ENCODE measurements at regions not wholly inside any gene's neighbourhood (a gene's known extent, or its start where the extent isn't known, plus 50 kb on each side); places are given as distances from the start of the nearest gene placed in this dataset.

DNA sequence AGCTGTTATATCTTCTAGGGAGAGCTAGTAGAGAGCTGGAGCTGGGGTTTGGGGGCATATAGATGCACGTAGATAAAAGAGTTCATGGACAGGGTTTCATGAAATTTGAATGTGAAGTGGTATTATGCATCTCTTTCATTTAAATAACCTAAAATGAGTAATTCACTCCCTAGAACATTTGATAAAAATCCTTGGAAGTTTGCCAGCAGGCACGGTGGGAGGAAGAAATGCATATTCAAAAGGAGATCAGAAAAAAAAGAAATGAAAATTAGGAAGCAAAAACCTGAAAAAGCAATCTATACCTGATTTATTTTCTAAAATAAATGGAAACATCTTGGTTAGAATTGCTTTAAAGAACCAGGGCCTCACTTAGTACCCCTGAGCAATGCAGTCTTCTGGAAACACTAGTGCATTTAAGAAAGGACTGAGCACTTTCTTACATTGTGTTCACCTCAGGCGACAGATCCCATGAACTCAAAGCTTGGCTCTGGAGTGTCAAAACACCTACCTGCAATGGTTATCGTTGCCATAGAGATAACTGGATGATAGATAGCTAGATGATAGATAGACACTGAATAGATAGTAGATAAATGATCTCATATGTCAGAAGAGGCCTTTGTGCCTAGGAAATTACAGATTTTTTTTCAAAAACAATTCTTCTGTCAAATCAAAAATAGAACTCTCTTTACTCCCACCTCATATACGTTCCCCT, 458.6 kb upstream of the THRB start:
- Histone ChIP-seq H3K4me3 (ENCODE audit: low read depth, low read length) (no peak overlapping the region), H3K36me3 (ENCODE audit: insufficient read depth) (no peaks in the 10 kb centered on the region), H3K4me1 (ENCODE audit: insufficient read depth) (no peaks in the 10 kb centered on the region), H3K27ac (ENCODE audit: low read depth) (no peak overlapping the region)
- WGBS, result 69% methylated on average over 5 of the region's 5 CpGs
- no peak for DNase-seq (ENCODE audit: extremely low spot score)

DNA sequence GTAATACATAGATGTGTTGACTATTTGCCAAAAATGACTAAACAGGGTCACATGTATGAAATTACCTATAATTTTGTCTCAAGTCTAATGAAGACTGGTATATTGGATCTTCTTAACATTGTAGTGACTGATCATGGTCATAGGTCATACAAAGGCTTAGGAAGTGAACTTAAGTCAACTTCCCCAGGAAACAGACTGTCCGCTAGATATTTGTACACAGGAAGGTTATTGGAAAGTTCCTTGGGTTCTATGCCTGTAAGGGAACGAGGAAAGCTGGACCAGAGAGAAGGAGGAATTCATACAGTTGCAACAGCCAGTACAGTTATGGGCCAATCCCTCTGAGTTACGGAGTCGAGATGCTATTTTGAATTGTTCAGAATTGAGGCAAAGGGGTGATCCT, 462.0 kb upstream of the THRB start:
- no peak overlapping the region for H3K27ac ChIP-seq (ENCODE audit: low read depth)
- H3K4me1 ChIP-seq (ENCODE audit: insufficient read depth), result no peaks in the 10 kb centered on the region
- DNase-seq (ENCODE audit: extremely low spot score), result no peak
- H3K36me3 ChIP-seq (ENCODE audit: insufficient read depth), result no peaks in the 10 kb centered on the region
- no peak overlapping the region for H3K4me3 ChIP-seq (ENCODE audit: low read depth, low read length)
- 85% methylated on average over 4 of the region's 4 CpGs for WGBS

DNA sequence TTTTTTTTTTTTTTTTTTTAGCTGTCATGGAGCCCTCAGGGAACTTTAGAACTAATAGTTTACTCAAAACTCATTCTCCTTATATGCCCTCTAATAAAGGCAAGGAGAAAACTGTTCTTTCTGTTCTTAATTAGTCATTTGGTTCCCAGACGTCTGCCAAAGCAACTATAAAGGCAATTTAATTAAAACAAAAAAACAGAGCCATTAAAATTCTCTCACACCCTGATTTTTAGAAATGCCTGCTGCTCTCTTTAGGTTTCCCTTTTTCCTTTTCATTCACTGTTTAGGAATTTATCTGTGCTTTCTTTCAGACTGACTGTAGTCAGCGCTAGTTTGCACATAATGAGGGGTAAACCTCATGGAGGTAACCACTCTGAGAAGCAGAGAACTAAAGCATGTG, 463.6 kb upstream of the THRB start:
- WGBS, result 72% methylated on average over 2 of the region's 2 CpGs
- no peak overlapping the region for H3K27ac ChIP-seq (ENCODE audit: low read depth)
- no peaks in the 10 kb centered on the region for H3K36me3 ChIP-seq (ENCODE audit: insufficient read depth)
- DNase-seq (ENCODE audit: extremely low spot score), result no peak
- no peak overlapping the region for H3K4me3 ChIP-seq (ENCODE audit: low read depth, low read length)
- H3K4me1 ChIP-seq (ENCODE audit: insufficient read depth), result no peaks in the 10 kb centered on the region

DNA sequence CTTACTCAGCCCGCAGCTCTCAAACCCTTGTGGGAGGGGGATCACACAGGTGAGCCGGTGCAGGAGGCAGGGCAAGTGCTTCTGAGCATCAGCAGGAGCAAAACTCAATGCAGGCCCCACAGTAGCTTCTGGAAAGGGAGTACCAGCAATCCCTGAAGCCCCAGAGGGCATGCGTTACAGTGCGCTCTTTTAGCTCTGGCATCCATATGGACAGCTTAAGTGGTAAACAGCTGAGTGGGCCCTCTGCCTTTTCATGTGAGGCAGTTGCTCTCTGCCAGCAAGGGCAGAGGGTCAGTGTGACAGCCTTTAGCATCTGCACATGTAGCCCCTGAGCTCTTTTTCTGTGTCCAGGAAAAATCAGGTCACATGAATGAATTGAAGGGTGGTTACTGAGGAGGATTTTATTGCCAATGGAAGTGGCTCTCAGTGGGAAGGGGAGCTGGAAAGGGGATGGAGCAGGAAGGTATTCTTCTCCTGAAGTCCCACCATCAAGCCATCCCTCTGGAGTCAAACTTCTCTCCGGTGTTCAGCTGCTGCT, 464.3 kb upstream of the THRB start:
- WGBS, result 96% methylated on average over 5 of the region's 5 CpGs
- no peaks in the 10 kb centered on the region for H3K4me1 ChIP-seq (ENCODE audit: insufficient read depth)
- no peak for DNase-seq (ENCODE audit: extremely low spot score)

GRCh38 chr3:24963762-24964625, 464.1 kb upstream of the RARB start:
- DNase-seq (ENCODE audit: extremely low spot score), result no peak
- Histone ChIP-seq H3K36me3 (ENCODE audit: insufficient read depth) (no peaks in the 10 kb centered on the region), H3K4me1 (ENCODE audit: insufficient read depth) (no peaks in the 10 kb centered on the region), H3K27ac (ENCODE audit: low read depth) (no peak overlapping the region), H3K4me3 (ENCODE audit: low read depth, low read length) (no peak overlapping the region)
- 62% methylated on average over 2 of the region's 2 CpGs for whole genome bisulfite sequencing

More for the DNA sequence above, 464.3 kb upstream of the THRB start:
- Histone ChIP-seq H3K27ac (ENCODE audit: low read depth) (no peak overlapping the region), H3K36me3 (ENCODE audit: insufficient read depth) (no peaks in the 10 kb centered on the region), H3K4me3 (ENCODE audit: low read depth, low read length) (no peak overlapping the region)

- DNase-seq (ENCODE audit: extremely low spot score), result no peak
- no peak overlapping the region for H3K4me3 ChIP-seq (ENCODE audit: low read depth, low read length)
- WGBS, result 77% methylated on average over 2 of the region's 2 CpGs
- no peaks in the 10 kb centered on the region for H3K4me1 ChIP-seq (ENCODE audit: insufficient read depth)
- no peaks in the 10 kb centered on the region for H3K36me3 ChIP-seq (ENCODE audit: insufficient read depth)
- H3K27ac ChIP-seq (ENCODE audit: low read depth), result no peak overlapping the region
Observed at GRCh38 chr3:24965706-24966385, 462.2 kb upstream of the RARB start.

- no peak for DNase-seq (ENCODE audit: extremely low spot score)
- WGBS, result 93% methylated on average over 1 of the region's 1 CpG
- H3K4me3 ChIP-seq (ENCODE audit: low read depth, low read length), result no peak overlapping the region
- H3K27ac ChIP-seq (ENCODE audit: low read depth), result peak overlapping the region; percentile 23
- H3K4me1 ChIP-seq (ENCODE audit: insufficient read depth), result no peaks in the 10 kb centered on the region
- no peaks in the 10 kb centered on the region for H3K36me3 ChIP-seq (ENCODE audit: insufficient read depth)
Observed at GRCh38 chr3:24968036-24968435, 460.0 kb upstream of the RARB start.

GRCh38 chr3:24972491-24972890, 455.6 kb upstream of the RARB start:
- Histone ChIP-seq H3K36me3 (ENCODE audit: insufficient read depth) (no peaks in the 10 kb centered on the region), H3K27ac (ENCODE audit: low read depth) (no peak overlapping the region), H3K4me3 (ENCODE audit: low read depth, low read length) (no peak overlapping the region), H3K4me1 (ENCODE audit: insufficient read depth) (no peaks in the 10 kb centered on the region)
- WGBS, result 79% methylated on average over 1 of the region's 1 CpG
- no peak for DNase-seq (ENCODE audit: extremely low spot score)

GRCh38 chr3:24981309-24981708, 446.8 kb upstream of the RARB start:
- no peak for DNase-seq (ENCODE audit: extremely low spot score)
- Histone ChIP-seq H3K4me1 (ENCODE audit: insufficient read depth) (peaks cover 2% of the 10 kb centered on the region), H3K4me3 (ENCODE audit: low read depth, low read length) (no peak overlapping the region), H3K36me3 (ENCODE audit: insufficient read depth) (no peaks in the 10 kb centered on the region), H3K27ac (ENCODE audit: low read depth) (no peak overlapping the region)
- WGBS, result 89% methylated on average over 5 of the region's 5 CpGs

- no peaks in the 10 kb centered on the region for H3K36me3 ChIP-seq (ENCODE audit: insufficient read depth)
- H3K27ac ChIP-seq (ENCODE audit: low read depth), result no peak overlapping the region
- no peak overlapping the region for H3K4me3 ChIP-seq (ENCODE audit: low read depth, low read length)
- peaks cover 2% of the 10 kb centered on the region for H3K4me1 ChIP-seq (ENCODE audit: insufficient read depth)
- no peak for DNase-seq (ENCODE audit: extremely low spot score)
Observed at GRCh38 chr3:24981924-24982323, 446.1 kb upstream of the RARB start.

- no peak overlapping the region for H3K27ac ChIP-seq (ENCODE audit: low read depth)
- H3K4me3 ChIP-seq (ENCODE audit: low read depth, low read length), result no peak overlapping the region
- DNase-seq (ENCODE audit: extremely low spot score), result no peak
- H3K36me3 ChIP-seq (ENCODE audit: insufficient read depth), result no peaks in the 10 kb centered on the region
- WGBS, result 83% methylated on average over 9 of the region's 9 CpGs
- H3K4me1 ChIP-seq (ENCODE audit: insufficient read depth), result peaks cover 2% of the 10 kb centered on the region
Observed at GRCh38 chr3:24985668-24986067, 442.4 kb upstream of the RARB start.

GRCh38 chr3:24986612-24987011, 441.5 kb upstream of the RARB start:
- Histone ChIP-seq H3K27ac (ENCODE audit: low read depth) (no peak overlapping the region), H3K4me1 (ENCODE audit: insufficient read depth) (peaks cover 2% of the 10 kb centered on the region), H3K36me3 (ENCODE audit: insufficient read depth) (no peaks in the 10 kb centered on the region), H3K4me3 (ENCODE audit: low read depth, low read length) (no peak overlapping the region)
- 91% methylated on average over 7 of the region's 7 CpGs for WGBS
- no peak for DNase-seq (ENCODE audit: extremely low spot score)

GRCh38 chr3:24999357-24999756, 428.7 kb upstream of the RARB start:
- no peak overlapping the region for H3K27ac ChIP-seq (ENCODE audit: low read depth)
- 96% methylated on average over 2 of the region's 2 CpGs for WGBS
- H3K4me1 ChIP-seq (ENCODE audit: insufficient read depth), result no peaks in the 10 kb centered on the region
- no peaks in the 10 kb centered on the region for H3K36me3 ChIP-seq (ENCODE audit: insufficient read depth)
- H3K4me3 ChIP-seq (ENCODE audit: low read depth, low read length), result no peak overlapping the region
- no peak for DNase-seq (ENCODE audit: extremely low spot score)
